ENCODE measurements at regions not wholly inside any gene's neighbourhood (a gene's known extent, or its start where the extent isn't known, plus 50 kb on each side); places are given as distances from the start of the nearest gene placed in this dataset.

GRCh38 chr16:64109241-64109640 lies 1012.6 kb downstream of the CDH11 start:
- Histone ChIP-seq H2BK5ac (ENCODE audit: insufficient read length, low read length) (no peak overlapping the region), H3K79me1 (ENCODE audit: insufficient read depth, low read depth, low read length, poor library complexity, severe bottlenecking) (no peaks in the 10 kb centered on the region), H3K27me3 (ENCODE audit: insufficient read depth, low read length) (no peaks in the 10 kb centered on the region), H2AK5ac (ENCODE audit: insufficient read length, low read length) (no peak overlapping the region), H4K5ac (ENCODE audit: insufficient read length, low read depth, low read length) (no peak overlapping the region), H3K56ac (ENCODE audit: insufficient read length, low read depth, low read length) (no peak overlapping the region), H2BK15ac (ENCODE audit: low read depth, low read length) (no peak overlapping the region), H3K18ac (ENCODE audit: insufficient read length, low read depth, low read length) (no peak overlapping the region), H4K8ac (replicated peaks; ENCODE audit: insufficient read length, low read depth, low read length) (no peak overlapping the region), H3K23me2 (ENCODE audit: insufficient read length, low read depth, low read length, poor library complexity, severe bottlenecking) (no peaks in the 10 kb centered on the region), H3K27ac (ENCODE audit: insufficient read length, low read depth, low read length) (no peak overlapping the region), H2BK20ac (ENCODE audit: low read depth, low read length, poor library complexity, severe bottlenecking) (no peak overlapping the region), H3K9me3 (ENCODE audit: control insufficient read depth, low read depth, low read length) (no peaks in the 10 kb centered on the region), H2AFZ (ENCODE audit: low read length) (no peak overlapping the region), H3K4ac (ENCODE audit: low read depth, low read length) (no peak overlapping the region), H3K14ac (ENCODE audit: insufficient read depth, low read length) (no peak overlapping the region), H2BK12ac (ENCODE audit: insufficient read length, low read depth, low read length) (no peak overlapping the region), H3K4me2 (ENCODE audit: insufficient read depth, insufficient read length, low read length) (no peak overlapping the region), H2BK120ac (ENCODE audit: low read depth, low read length, poor library complexity, severe bottlenecking) (no peak overlapping the region), H3K4me1 (ENCODE audit: insufficient read depth, low read length) (no peaks in the 10 kb centered on the region), H3K23ac (ENCODE audit: insufficient read length, low read depth, low read length) (no peak overlapping the region), H4K20me1 (ENCODE audit: control insufficient read depth, insufficient read depth, insufficient read length) (no peaks in the 10 kb centered on the region), H3T11ph (ENCODE audit: low read length) (no peak overlapping the region), H4K91ac (ENCODE audit: insufficient read length, low read depth, low read length) (no peak overlapping the region), H3K79me2 (ENCODE audit: insufficient read depth, low read length) (no peaks in the 10 kb centered on the region; the same call in 1 of the 2 replicates), H3K9ac (ENCODE audit: extremely low read depth, insufficient read length, low read length) (no peak overlapping the region)
- DNase-seq = no peak
- no peak for TF ChIP-seq CTCF (conservative IDR thresholded peaks at IDR 0.05)
- Mint-ChIP-seq H3K4me1 (no peaks in the 10 kb centered on the region; a peak in 1 of 4 replicates), H3K27ac (no peak overlapping the region), H3K36me3 (ENCODE audit: insufficient read depth in 1 of 3, low read depth in 3 of 3) (no peaks in the 10 kb centered on the region), H3K9me3 (no peaks in the 10 kb centered on the region), H3K27me3 (ENCODE audit: low read depth) (no peaks in the 10 kb centered on the region), H3K4me3 (no peak overlapping the region)
- WGBS (ENCODE audit: extremely low coverage, insufficient read length, low lambda C conversion rate) = no CpG with 5 or more reads among the region's 2 CpGs

Data from H9 (cell line).